ENCODE measurements at regions not wholly inside any gene's neighbourhood (a gene's known extent, or its start where the extent isn't known, plus 50 kb on each side); places are given as distances from the start of the nearest gene placed in this dataset.

DNA sequence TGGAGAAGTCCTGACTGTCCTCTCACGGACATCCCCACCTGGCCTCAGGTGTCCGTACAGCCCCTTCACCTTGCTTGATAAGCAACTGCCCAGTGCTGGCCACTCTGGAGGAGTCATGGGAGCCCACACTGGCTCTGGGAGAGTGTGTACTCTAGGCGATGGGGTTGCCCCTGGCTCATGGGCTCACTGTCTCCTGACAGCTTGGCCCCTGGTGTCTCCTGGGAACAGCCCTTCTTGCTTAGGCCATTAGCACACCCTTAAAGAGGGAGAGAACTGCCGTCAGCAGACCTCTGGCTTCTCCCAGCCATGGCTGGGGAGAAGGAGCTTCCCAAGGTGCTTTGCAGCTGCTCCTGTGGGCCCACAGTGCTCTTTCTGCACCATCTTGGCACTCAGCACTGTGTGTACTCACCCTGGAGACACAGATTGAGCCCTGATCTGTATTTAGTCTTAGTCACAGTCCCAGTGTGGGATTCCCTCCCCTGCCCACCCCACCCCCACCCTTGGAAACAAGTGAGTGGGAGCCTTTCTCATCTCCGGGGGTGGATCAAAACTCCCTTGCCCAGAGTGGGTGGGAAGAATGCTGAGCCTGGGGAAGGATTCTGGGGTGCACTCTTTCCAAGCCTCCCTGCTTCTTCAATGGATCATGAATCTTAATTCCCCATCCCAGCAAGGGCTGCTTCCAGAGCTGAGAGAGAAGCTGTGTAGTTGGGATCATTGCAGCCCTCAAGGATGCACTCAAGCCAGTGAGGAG lies 83.5 kb upstream of the ADPGK start:
- no peaks in the 10 kb centered on the region for H3K36me3 ChIP-seq
- intact Hi-C loops (cut with DNase I; ENCODE audit: low total_unique reads) = no loop called here
- TF ChIP-seq, protein P1, sequence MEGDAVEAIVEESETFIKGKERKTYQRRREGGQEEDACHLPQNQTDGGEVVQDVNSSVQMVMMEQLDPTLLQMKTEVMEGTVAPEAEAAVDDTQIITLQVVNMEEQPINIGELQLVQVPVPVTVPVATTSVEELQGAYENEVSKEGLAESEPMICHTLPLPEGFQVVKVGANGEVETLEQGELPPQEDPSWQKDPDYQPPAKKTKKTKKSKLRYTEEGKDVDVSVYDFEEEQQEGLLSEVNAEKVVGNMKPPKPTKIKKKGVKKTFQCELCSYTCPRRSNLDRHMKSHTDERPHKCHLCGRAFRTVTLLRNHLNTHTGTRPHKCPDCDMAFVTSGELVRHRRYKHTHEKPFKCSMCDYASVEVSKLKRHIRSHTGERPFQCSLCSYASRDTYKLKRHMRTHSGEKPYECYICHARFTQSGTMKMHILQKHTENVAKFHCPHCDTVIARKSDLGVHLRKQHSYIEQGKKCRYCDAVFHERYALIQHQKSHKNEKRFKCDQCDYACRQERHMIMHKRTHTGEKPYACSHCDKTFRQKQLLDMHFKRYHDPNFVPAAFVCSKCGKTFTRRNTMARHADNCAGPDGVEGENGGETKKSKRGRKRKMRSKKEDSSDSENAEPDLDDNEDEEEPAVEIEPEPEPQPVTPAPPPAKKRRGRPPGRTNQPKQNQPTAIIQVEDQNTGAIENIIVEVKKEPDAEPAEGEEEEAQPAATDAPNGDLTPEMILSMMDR (IDR thresholded peaks at IDR 0.05 in 8 of 11, conservative IDR thresholded peaks at IDR 0.05 in 3 of 11) = no peak
- TF ChIP-seq POLR2AphosphoS5 (IDR thresholded peaks at IDR 0.05) = no peak
- no peak for TF ChIP-seq POLR2A (IDR thresholded peaks at IDR 0.05)

DNA sequence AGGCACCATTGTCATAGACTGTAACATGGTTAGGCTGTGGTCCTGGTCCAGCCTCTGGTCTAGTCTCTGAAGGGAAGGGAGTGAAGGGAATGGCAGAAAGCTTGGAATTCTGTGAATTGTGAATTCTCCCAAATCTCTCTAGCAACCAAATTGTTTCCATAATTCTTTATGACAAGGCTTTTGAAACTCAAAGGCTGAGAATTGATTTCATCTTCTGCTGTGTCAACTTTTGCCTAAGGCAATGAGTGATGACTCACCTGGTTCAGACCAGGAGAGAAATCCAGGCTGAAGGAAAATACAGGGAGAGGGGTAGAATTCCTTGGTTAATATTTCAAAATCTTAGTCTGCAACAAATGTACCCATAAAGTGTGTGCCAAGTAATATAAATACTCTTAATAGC lies 82.6 kb upstream of the ADPGK start:
- DNase-seq = no peak
- TF ChIP-seq POLR2A (IDR thresholded peaks at IDR 0.05) (no peak), POLR2AphosphoS5 (IDR thresholded peaks at IDR 0.05) (no peak)
- TF ChIP-seq, protein P1 (IDR thresholded peaks at IDR 0.05 in 8 of 11, conservative IDR thresholded peaks at IDR 0.05 in 3 of 11) = no peak
- intact Hi-C loops (cut with DNase I; ENCODE audit: low total_unique reads) = no loop called here
- Histone ChIP-seq H3K27ac (no peak overlapping the region), H3K27me3 (replicated peaks in 1 of 7) (peaks cover 0 to 12% (median 0%) of the 10 kb centered on the region in 7 donors), H3K36me3 (no peaks in the 10 kb centered on the region), H3K4me3 (no peak overlapping the region), H3K4me1 (no peaks in the 10 kb centered on the region), H3K9me3 (no peaks in the 10 kb centered on the region)

More for the DNA sequence above, 83.5 kb upstream of the ADPGK start:
- no peak for DNase-seq
- Histone ChIP-seq H3K4me3 (no peak overlapping the region), H3K27ac (no peak overlapping the region), H3K9me3 (no peaks in the 10 kb centered on the region), H3K27me3 (replicated peaks in 1 of 7) (peaks cover 0 to 14% (median 0%) of the 10 kb centered on the region in 7 donors), H3K4me1 (no peaks in the 10 kb centered on the region)
- WGBS, 5 donors = 81 to 97% (median 90%) methylated on average over 3 to 5 of the region's 5 CpGs

DNA sequence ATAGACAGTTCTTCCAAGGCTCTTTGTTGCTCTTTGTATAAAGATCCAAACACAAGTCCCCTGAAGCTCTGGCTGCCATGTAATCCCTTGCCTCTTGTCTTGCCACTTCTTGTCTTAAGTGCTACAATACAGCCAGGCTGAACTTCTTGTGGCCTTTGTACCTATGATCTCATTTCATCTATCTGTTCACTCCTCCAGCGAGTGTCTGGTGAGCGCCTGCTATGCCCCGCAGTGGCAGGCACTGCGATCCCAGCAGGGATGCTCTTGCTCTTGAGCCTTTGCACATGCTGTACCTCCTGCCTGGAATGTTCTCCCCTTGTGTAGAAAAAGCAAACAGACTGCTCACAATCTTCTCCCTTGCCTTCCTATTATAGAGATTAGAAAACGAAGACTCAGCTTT lies 81.9 kb upstream of the ADPGK start:
- WGBS, 5 donors = 80 to 86% (median 83%) methylated on average over 5 of the region's 5 CpGs
- Histone ChIP-seq H3K27me3 (replicated peaks in 1 of 7) (peaks cover 0 to 12% (median 0%) of the 10 kb centered on the region in 7 donors), H3K4me3 (no peak overlapping the region), H3K9me3 (no peaks in the 10 kb centered on the region), H3K36me3 (no peaks in the 10 kb centered on the region), H3K4me1 (no peaks in the 10 kb centered on the region), H3K27ac (no peak overlapping the region)
- TF ChIP-seq POLR2A (IDR thresholded peaks at IDR 0.05) = no peak
- TF ChIP-seq, protein P1 (IDR thresholded peaks at IDR 0.05 in 8 of 11, conservative IDR thresholded peaks at IDR 0.05 in 3 of 11) = no peak
- TF ChIP-seq POLR2AphosphoS5 (IDR thresholded peaks at IDR 0.05) = no peak
- intact Hi-C loops (cut with DNase I; ENCODE audit: low total_unique reads) = no loop called here
- no peak for DNase-seq

DNA sequence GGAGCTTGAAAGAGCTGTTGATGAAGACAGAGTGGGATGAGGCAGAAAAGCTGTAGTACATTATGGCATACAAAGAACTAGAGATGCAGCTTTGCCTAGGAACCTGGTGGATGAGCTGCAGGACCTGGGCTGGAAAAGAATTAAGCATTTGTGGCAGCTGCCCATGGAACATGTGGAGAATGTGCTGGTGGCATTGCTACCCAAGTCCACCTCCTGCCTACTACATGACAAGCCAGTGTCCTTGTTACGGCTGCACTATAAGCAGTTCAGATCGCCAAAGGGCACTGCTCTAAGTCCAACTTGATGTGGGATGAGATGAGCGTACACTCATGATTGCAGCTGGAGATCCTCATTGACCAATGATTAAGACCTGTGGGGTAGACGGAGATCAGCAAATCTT lies 81.1 kb upstream of the ADPGK start:
- no peak for DNase-seq
- Histone ChIP-seq H3K36me3 (no peaks in the 10 kb centered on the region), H3K27me3 (replicated peaks in 1 of 7) (peaks cover 0 to 15% (median 0%) of the 10 kb centered on the region in 7 donors), H3K4me3 (no peak overlapping the region), H3K27ac (no peak overlapping the region), H3K4me1 (no peaks in the 10 kb centered on the region), H3K9me3 (no peaks in the 10 kb centered on the region)
- WGBS, 5 donors = 83 to 100% (median 92%) methylated on average over 4 of the region's 4 CpGs
- intact Hi-C loops (cut with DNase I; ENCODE audit: low total_unique reads) = no loop called here
- TF ChIP-seq, protein P1 (IDR thresholded peaks at IDR 0.05 in 8 of 11, conservative IDR thresholded peaks at IDR 0.05 in 3 of 11) = no peak
- TF ChIP-seq POLR2A (IDR thresholded peaks at IDR 0.05) (no peak), POLR2AphosphoS5 (IDR thresholded peaks at IDR 0.05) (no peak)

Measured in spleen (tissue), 11 donors.